HG03097 (cell line): ENCODE measurements at regions not wholly inside any gene's neighbourhood (a gene's known extent, or its start where the extent isn't known, plus 50 kb on each side); places are given as distances from the start of the nearest gene placed in this dataset.

Source experiments
- ATAC-seq: cut with Tn5 transposase; IDR thresholded peaks from one replicate; pipeline ENCODE4 v1.9.1; 2021; ENCODE audit not compliant: unreplicated experiment, low FRiP score

DNA sequence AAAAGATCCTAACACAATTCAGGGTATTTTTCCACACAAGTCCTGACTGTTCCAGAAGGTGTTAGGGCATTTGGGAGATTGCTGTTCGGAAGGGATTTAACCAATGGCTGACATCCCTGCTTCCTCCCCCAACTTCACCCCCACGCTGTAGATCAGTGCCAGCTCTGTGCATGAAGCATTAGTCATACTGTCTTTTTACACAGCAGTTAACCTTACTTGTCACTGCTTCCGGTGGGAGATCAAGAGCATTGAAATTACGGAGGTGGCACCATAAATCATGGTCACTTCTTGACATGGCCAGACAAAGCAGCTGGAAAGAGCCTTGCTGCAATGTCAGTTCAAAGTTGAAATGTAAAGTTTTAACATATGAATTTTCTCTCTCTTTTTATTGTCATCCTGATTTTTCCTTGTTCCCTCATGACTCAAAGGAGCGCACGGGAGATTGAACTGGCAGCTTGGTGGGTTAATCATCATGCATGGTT lies 70.2 kb downstream of the HRH4 start:
- ATAC-seq, result no peak

DNA sequence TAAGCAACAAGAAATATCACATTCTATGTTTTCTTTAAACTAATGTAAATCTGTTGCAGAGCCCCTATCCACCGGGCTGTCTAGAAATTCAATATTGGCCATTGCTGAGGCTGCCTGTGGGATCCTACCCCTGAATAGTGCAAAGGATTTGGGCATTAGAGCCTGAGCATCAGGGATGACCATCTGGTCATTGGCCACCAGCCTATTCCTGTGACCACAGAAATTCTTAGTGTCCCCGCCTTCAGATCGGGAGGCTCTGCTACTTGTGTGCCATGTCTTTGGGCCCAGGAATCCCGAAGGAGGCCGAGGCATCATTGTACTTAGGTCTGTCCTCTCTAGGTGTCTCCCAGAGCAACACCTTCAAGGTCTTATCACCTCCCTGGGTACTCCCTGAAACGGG lies 73.8 kb downstream of the HRH4 start:
- ATAC-seq, result no peak

DNA sequence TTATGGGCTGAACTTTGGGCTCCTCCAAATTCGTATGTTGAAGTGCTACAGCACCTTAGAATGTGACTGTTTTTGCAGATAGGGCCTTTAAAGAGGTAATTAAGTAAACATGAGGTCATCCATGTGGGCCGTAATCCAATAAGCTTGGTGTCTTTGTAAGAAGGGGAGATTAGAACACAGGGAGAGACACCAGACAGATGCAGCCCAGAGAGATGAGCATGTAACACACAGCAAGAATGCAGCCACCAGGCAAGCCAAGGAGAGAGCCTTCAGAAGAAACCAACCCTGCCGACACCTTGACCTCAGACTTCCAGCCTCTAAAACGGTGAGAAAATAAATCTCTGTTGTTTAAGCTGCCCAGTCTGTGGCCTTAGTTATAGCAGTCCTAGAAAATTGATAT lies 74.3 kb downstream of the HRH4 start:
- ATAC-seq, result no peak

DNA sequence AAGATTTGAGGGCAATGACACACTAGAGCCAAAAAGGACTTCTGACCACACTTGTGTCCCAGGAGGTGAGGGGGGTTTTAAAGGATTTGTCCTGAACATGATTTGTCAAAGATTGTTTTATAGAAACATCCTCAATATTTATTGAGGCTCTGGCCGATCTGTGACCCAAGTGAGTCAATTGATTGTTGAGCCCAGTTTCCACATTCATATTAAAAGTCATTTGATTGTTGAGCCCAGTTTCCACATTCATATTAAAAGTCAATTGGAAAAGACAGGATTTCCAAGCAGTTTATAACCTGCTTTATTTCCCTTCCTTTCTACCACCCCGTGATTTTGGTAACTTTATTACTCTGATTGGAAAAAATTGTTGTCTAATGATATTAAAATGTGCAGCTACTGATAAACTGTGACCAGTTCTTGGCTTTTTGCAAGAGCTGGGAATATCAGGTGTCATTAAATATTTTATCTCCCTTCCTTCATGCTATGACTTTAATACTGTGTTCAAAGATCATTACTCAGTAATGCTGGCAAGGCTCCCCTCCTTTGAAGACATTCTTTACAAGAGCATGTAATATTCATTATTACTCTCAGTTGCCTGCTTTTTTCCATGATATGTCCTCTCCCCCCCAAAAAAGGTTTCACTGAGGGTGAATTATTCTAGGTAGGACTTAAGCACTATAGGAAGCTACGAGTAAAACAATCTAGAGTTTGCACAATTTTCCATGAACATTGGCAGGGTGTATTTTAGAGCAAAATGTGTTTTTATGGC lies 75.3 kb downstream of the HRH4 start:
- no peak for ATAC-seq

DNA sequence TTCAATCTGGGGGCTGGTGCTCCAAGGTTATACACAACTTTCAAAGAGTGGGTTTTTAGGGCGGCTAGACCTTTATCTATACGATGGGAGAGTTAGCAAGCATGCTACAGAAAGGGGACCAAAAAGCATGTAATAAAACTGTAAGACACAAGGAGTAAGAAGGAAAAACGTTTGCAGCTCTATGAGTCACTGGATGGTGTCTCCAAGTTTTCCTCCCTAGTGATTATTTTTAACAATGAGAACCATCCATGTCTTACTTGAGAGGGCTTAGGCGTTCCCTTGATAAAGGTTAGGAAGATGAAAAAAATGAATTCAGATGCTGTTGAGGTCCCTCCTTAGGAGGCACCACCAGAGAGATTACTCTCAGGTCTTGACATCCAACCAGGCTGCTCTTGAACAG lies 75.9 kb downstream of the HRH4 start:
- no peak for ATAC-seq

DNA sequence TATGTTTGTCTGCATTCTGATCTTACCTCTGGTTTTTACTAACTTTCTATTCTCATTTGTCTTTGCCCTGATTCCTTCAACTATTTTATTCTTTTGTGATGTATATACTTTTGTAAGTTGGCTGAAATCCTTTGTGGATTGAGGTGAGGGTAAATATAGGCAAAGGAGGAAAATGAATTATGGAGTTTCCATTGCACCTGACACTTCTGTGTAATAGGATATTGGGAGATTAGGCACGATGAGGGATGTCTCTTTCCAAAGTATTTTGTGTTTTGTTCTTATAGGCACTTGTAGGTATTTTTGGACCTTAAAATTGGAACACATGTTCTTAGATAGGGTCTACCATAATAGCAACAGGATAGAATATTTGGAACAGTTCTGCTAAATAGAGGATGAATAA lies 76.4 kb downstream of the HRH4 start:
- no peak for ATAC-seq

DNA sequence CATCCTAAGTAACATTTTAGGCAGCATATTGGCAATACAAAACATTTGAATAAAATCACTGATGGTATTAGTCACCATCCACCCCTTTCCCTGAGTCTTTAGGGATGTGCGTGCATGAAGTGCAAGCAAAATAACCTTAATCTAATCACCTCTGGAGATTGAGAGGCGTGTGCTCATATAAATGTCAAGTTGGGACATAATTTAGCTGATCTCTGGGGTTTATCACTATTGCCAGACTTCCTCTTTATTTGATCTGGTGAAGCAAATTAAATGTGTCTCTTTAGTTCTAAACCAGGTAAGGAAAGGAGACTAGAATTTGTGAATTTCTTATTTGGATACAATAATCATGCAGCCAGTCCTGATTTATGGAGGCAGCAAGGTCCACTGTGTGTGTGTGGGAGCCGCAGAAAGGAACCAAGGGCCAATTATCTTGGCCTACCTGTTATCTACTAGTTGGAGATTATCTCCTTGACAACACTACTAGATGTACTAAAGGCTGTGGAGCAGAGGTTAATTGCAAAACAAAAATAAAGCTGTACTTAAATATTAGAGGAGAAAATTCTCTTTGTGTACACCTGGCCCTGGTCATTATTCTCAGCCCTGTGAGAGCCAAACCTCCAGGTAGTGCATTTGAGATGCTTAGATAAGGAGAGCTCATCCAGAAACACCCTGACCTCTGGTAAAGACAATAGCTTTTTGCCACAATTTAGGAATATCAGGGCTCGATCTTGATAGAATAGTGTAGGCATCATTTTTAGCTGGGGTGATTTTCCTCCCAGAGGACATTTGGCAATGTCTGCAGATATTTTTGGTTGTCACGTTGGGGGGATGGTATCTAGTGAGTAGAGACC lies 78.2 kb downstream of the HRH4 start:
- no peak for ATAC-seq

DNA sequence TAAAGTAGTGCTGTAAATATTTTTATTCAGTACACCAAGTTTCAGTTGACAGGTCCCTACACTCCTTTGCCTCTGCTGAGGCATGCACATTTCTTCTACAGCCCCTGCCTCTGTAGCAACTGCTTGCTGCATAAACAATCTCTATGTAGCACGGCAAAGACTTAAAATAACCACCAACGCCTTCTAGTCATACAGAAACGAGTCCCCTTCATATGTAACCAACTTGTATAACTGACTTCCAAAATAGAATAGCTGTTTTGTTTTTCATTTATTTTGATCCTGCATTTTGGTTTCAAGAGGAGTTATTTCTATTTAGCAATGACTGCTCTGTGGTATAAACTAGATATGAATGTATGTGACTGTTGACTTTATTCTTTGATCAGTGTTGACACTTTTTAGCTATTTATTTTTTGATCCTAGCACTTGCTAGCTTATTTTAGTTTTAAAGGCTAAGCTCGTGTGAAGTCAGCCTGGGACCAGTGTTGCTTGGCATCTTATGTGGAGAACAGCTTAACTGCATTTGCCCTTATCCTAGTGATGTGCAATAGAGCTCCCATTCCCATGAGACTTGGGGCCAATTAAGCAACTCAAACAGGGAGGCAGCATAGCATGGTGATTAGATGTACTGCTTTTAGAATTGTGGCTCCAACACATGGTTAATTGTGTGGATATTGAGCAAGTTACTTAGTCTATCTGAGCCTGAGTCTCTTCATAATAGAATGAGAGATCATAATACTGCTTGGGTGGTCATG lies 79.6 kb downstream of the HRH4 start:
- no peak for ATAC-seq

DNA sequence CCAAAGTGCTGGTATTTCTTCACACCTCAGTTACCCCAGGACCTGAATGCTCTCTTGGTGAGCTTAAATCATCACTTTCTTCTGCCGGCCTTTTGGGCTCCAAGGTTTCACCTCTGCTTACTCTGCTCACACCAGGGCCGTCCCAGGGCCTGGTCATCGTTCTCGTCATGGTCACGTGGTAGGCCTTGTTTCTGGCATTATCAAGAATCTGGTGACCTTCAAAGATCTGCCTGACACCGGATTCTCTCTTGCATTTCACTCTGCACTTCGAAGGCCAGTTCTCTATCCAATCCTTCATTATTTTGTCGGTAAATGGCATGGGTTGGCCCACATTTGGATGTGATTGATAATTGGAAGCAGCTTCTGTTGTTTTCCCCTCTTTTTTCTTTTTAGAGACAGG lies 80.5 kb downstream of the HRH4 start:
- no peak for ATAC-seq

DNA sequence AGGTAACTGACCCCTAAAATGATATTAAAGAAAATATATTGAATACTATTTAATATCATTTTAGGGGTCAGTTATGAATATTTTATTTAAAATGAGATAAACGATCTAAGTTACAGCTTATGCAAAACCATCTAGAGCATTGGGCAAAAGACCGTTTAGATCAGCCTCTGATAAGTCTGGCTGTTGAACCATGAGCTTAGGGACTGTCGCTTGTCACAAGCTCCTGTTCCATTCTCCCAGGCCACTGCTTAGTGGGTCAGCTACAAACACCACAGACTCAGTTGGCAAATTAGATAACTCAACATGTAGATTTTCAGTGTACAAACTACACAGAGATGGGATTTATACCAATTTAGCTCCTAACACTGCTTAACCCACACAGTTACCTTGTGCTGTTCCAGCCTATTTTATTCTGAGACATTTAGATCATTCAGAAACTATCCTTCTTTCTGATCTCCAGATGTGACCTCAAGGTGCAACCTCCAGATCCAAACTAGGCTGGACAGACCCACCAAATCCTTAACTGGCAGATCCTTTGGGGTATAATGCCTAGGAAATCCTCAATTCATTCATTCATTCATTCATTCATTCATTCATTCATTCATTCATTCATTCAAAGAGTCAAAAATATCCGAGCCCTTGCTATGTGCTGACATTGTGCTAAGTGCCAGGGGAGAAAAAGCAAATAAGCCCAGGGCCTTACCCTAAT lies 82.8 kb downstream of the HRH4 start:
- no peak for ATAC-seq

DNA sequence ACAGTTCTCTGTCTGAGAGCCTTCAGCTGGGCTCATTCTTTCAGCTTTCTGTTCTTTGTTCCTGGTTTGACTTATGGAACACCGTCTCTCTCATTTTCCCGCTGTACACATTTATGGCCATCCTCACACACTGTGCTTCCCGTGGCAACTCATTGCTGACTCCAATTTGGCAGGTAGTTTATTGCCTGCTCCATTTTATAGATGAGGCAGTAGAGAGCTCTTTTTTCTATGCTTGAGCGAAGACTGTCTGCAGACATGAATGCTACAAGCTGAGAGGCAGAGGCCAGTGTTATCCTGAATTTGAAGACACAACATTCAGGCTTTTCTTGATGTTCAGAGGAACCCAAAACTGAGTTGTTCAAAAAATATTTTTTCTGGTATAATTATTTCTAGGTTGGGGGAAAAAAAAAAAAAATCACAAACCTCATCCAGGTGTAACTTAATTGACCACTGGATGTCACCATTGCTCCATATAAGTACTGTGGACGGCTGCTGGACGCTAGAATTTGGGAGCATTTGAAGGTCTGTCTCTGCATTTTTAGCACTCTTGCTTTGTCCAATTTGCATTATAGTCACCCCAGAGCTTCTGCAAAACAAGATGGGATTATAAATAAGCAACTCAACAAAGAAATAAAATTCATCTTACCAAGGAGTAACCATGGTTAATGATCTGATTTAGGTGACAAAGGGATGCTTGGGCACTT lies 83.5 kb downstream of the HRH4 start:
- ATAC-seq, result no peak

DNA sequence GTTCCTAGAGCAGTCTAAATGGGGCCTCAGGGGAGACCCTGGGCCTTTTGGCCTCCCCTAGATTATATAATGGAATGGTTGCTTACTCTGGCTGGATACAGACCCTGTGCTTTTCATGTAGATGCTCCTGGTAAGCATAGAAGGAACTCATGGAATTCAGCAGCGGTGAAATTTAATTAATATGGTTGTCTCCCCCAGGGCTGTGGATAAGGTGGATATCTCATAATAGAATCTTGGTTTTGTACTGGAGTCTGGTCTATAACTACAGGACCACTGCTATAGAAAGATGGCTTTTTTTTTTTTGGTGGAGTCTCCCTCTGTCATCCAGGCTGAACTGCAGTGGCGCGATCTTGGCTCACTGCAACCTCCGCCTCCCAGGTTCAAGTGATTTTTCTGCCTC lies 84.5 kb downstream of the HRH4 start:
- no peak for ATAC-seq

DNA sequence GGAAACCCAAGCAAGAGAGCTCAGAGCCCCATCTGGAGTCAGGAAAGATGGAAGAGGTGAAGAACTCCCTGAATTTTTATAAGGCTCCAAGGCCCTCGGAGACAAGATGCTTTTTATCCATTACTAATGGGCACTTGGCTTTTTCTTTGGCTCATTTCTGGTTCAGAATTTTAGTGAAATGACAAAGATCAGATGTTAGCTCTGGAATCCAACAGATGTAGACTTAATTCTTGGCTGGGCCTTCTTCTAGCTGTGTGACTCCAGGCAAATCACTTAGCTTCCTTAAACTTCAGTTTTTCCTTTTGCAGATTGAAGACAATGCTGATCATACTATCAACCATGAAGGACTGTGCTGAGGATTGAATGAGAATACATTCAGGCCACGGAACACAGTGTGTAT lies 85.2 kb downstream of the HRH4 start:
- ATAC-seq, result no peak

DNA sequence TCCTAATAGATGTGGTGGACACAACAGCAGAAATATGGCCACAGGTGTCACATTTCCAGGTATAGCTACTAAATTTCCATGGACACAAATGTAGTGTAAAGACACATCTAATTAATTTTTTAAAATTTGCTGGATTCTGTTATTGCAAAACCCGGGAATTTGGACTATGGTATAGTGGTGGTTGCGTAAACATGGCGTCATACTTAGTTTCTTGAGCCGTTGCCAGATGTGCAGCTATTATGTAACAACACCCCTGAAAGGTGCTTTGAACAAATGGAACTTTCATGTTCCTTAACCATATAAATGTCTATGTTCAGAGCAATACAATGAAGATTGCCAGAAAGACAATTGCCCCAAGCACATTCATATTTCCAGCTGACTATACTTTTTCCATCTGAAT lies 85.9 kb downstream of the HRH4 start:
- no peak for ATAC-seq

DNA sequence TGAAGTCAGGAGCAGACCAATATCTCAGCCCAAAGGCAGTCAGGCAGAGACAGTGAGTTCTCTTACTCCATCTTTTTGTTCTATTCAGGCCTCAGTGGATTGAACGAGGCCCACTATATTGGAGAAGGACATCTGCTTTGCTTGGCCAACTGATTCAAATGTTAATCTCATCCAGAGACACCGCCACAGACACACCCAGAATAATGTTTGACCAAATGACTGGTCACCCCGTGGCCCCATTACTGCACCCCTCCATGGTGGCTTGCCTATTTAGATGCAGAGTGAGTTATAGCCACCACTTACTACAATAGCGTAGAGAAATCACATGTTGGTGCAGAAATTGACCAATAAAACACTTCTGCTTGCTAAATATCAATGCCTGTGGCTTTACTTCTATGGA lies 88.1 kb downstream of the HRH4 start:
- no peak for ATAC-seq

DNA sequence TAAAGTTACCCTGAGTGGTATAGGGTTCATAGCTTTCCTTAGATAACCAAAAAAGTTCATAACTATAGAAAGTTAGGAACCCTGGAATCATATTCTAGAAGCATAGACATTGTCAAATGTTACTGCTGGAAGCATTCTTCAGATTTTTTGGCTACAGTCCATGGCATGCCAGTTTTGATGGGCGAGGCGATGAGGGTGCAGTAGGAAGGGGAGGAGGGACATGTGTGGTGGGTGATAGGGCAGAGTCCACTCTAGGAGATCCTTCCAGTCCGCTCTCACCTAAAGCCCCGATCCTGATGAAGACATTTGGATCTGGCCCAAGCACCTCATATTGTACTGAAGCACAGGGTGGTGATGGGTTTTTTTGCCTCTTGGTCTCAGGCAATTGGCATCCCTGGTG lies 91.8 kb downstream of the HRH4 start:
- no peak for ATAC-seq

DNA sequence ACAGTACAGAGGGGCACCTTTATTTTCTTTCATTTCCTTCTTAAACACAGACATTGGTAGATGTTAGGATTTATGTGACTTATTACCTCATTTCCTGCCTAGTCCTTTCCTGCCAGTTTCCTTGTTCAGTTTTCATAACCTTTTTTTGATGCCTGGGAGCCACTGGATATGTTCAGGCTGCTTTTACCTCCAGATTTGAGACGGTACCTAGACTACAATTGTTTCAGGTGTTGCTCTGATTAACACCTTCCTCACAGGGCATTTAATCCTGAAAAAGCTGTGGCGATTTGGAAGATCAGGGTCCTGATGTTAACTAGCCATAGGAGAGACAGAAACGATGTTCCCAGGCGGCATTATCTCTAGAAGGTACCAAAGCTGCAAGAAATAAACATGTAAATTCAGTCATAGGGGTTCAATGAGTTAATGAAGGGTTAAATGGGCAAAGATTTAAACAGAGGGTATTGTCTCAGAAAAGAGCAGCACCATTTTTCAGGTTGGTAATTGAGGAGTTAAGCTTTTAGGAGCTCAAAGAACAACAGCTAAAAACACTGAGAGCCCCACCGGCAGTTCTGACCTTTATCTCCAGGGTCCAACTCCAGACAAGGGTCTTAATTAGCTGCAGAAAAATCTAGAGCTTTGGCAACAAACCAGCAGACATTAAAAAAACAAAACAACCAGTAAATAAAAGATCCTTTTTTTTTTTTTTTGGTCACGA lies 93.3 kb downstream of the HRH4 start:
- ATAC-seq, result no peak

DNA sequence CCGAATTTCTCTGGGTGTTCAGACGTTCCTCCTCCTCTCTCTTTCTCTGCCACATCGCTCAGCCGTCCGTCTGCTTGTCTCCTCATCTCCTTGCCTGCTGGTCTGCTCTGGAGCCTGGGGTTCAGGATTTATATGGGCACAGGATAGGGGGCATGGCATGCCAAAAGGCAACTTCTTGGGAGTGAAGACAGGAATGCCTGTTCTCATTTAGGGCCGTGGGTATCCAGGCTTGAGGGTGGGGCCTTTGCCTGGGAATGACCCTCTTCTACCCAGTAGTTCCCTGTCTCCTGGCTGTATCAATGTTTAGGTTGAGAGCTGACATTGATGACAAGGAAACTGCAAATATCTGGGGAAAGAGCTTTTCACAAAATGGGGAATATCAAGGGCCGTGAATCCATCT lies 98.0 kb downstream of the HRH4 start:
- no peak for ATAC-seq

DNA sequence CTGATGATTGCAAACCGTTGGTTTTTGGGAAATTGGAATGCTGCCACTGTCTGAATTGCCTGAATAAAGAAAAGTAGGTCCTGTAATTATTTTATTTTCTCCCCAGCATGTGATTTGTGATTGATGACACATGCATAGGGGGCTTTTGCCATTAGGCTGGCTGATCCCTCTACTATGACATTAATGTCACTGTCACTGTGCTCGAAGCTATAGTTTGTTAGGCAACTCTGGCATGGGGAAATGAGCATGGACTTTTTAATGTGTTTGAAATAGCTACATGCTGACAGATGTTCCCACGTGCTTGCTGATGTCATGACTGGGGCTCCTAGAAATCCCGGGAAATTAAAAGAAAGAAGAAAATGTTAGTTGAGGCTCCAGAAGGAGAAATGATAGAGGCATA lies 99.1 kb downstream of the HRH4 start:
- no peak for ATAC-seq
